CD4-positive, alpha-beta memory T cell (primary cell): ENCODE measurements at regions not wholly inside any gene's neighbourhood (a gene's known extent, or its start where the extent isn't known, plus 50 kb on each side); places are given as distances from the start of the nearest gene placed in this dataset.

Experiments used
- CTCF ChIA-PET: fragments of 350-600 bp; sonication (Branson Sonifier 250); formaldehyde crosslinking; loops from one replicate; lab custom pipeline; 2021; ENCODE audit warnings: inconsistent platforms; ENCODE audit not compliant: partially characterized antibody; lab: Charles Lee
- POLR2A ChIA-PET: fragments of 350-600 bp; sonication (Branson Sonifier 250); formaldehyde crosslinking; loops from one replicate; lab custom pipeline; 2021; ENCODE audit not compliant: partially characterized antibody; lab: Charles Lee
- DNase-seq, 5 donors: peaks; one replicate each; pipeline versions ENCODE4 v3.0.0 to v3.0.0-alpha.2; 2020 to 2022; ENCODE audit warnings: mixed read lengths in 1 of 5
- H3K27ac ChIP-seq: one replicate; pipeline ENCODE4 v1.7.0; 2013; ENCODE audit warnings: low read depth, low read length
- H3K27me3 ChIP-seq: 2 replicates; pipeline ENCODE4 v1.7.0; 2013; ENCODE audit warnings: mild to moderate bottlenecking, low read length, moderate library complexity; ENCODE audit not compliant: insufficient read depth
- H3K36me3 ChIP-seq: 2 replicates; pipeline ENCODE4 v1.7.0; 2013; ENCODE audit warnings: mild to moderate bottlenecking, low read length, moderate library complexity; ENCODE audit not compliant: insufficient read depth
- H3K4me1 ChIP-seq: 2 replicates; pipeline ENCODE4 v1.7.0; 2013; ENCODE audit warnings: mild to moderate bottlenecking, low read length, moderate library complexity; ENCODE audit not compliant: insufficient read depth
- H3K4me3 ChIP-seq, 2 donors: one replicate each; pipeline ENCODE4 v1.7.0; 2013; ENCODE audit warnings: low read length in 2 of 2, mild to moderate bottlenecking in 1 of 2
- H3K9me3 ChIP-seq, 2 donors: one replicate each; pipeline ENCODE4 v1.7.0; 2013; ENCODE audit warnings: low read length in 2 of 2, control low read depth in 1 of 2; ENCODE audit not compliant: control insufficient read depth in 1 of 2
- H3K27ac Mint-ChIP-seq, 7 donors: one replicate each; pipeline ENCODE4 v1.8.0; 2020 to 2021; ENCODE audit warnings: mixed read lengths in 7 of 7, mild to moderate bottlenecking in 6 of 7, inconsistent platforms in 3 of 7, moderate library complexity in 3 of 7
- H3K27me3 Mint-ChIP-seq, 2 donors: one replicate each; pipeline ENCODE4 v1.8.0; 2020 to 2021; ENCODE audit warnings: mixed read lengths in 2 of 2
- H3K36me3 Mint-ChIP-seq, 2 donors: one replicate each; pipeline ENCODE4 v1.8.0; 2020 to 2021; ENCODE audit warnings: mixed read lengths in 2 of 2, inconsistent platforms in 1 of 2, mild to moderate bottlenecking in 1 of 2
- H3K4me1 Mint-ChIP-seq, 4 donors: one replicate each; pipeline ENCODE4 v1.8.0; 2020 to 2021; ENCODE audit warnings: mixed read lengths in 4 of 4, mild to moderate bottlenecking in 1 of 4
- H3K4me3 Mint-ChIP-seq, 8 donors: one replicate each; pipeline ENCODE4 v1.8.0; 2020 to 2021; ENCODE audit warnings: mixed read lengths in 8 of 8, mild to moderate bottlenecking in 7 of 8, moderate library complexity in 6 of 8, inconsistent platforms in 3 of 8
- H3K9me3 Mint-ChIP-seq, 8 donors: one replicate each; pipeline ENCODE4 v1.8.0; 2020 to 2021; ENCODE audit warnings: mixed read lengths in 8 of 8, mild to moderate bottlenecking in 5 of 8, inconsistent platforms in 3 of 8, moderate library complexity in 1 of 8
- intact Hi-C: fragments of 100-400 bp; cut with micrococcal nuclease; formaldehyde crosslinking; loops from one replicate; pipeline ENCODE4 v1.15.1; 2023

- Mint-ChIP-seq H3K9me3 (peaks cover 2 to 22% (median 19%) of the 10 kb centered on the region in 8 donors), H3K27me3 (peaks cover 0 to 2% of the 10 kb centered on the region in 2 donors), H3K36me3 (no peaks in the 10 kb centered on the region), H3K27ac (no peak overlapping the region), H3K4me1 (no peaks in the 10 kb centered on the region), H3K4me3 (no peak overlapping the region)
- Histone ChIP-seq H3K27me3 (no peaks in the 10 kb centered on the region), H3K9me3 (no peaks in the 10 kb centered on the region), H3K4me3 (no peak overlapping the region), H3K4me1 (no peaks in the 10 kb centered on the region), H3K36me3 (no peaks in the 10 kb centered on the region), H3K27ac (no peak overlapping the region)
- CTCF ChIA-PET: no interaction called here
- DNase-seq: no peak
- intact Hi-C loops: no loop called here
- POLR2A ChIA-PET: no interaction called here
Measured at GRCh38 chr1:57696904-57697303, 273.0 kb upstream of the DAB1 start.

GRCh38 chr1:57696043-57696442 lies 272.2 kb upstream of the DAB1 start:
- H3K4me3 Mint-ChIP-seq: no peak overlapping the region
- H3K27ac Mint-ChIP-seq: no peak overlapping the region
- Histone ChIP-seq H3K36me3 (no peaks in the 10 kb centered on the region), H3K4me1 (no peaks in the 10 kb centered on the region), H3K27me3 (no peaks in the 10 kb centered on the region), H3K4me3 (no peak overlapping the region), H3K27ac (no peak overlapping the region), H3K9me3 (no peaks in the 10 kb centered on the region)
- peaks cover 2 to 22% (median 19%) of the 10 kb centered on the region in 8 donors for H3K9me3 Mint-ChIP-seq
- intact Hi-C loops: no loop called here
- no peaks in the 10 kb centered on the region for H3K36me3 Mint-ChIP-seq
- no peak for DNase-seq
- ChIA-PET CTCF (no interaction called here), POLR2A (no interaction called here)
- H3K27me3 Mint-ChIP-seq: peaks cover 0 to 2% of the 10 kb centered on the region in 2 donors
- no peaks in the 10 kb centered on the region for H3K4me1 Mint-ChIP-seq

GRCh38 chr1:57686306-57686705 lies 262.4 kb upstream of the DAB1 start:
- H3K27ac Mint-ChIP-seq: no peak overlapping the region
- no peak overlapping the region for H3K4me3 Mint-ChIP-seq
- no peaks in the 10 kb centered on the region for H3K4me1 Mint-ChIP-seq
- CTCF ChIA-PET: no interaction called here
- Histone ChIP-seq H3K4me1 (no peaks in the 10 kb centered on the region), H3K4me3 (no peak overlapping the region), H3K27me3 (no peaks in the 10 kb centered on the region), H3K36me3 (no peaks in the 10 kb centered on the region), H3K27ac (no peak overlapping the region), H3K9me3 (no peaks in the 10 kb centered on the region)
- no peak for DNase-seq
- intact Hi-C loops: no loop called here
- peaks cover 5 to 46% (median 26%) of the 10 kb centered on the region in 8 donors for H3K9me3 Mint-ChIP-seq
- H3K27me3 Mint-ChIP-seq: no peaks in the 10 kb centered on the region
- POLR2A ChIA-PET: no interaction called here
- peaks cover 0 to 1% of the 10 kb centered on the region in 2 donors for H3K36me3 Mint-ChIP-seq

- no peak overlapping the region for H3K4me3 Mint-ChIP-seq
Measured at GRCh38 chr1:57683037-57683942, 259.4 kb upstream of the DAB1 start.

GRCh38 chr1:57678138-57678537 lies 254.3 kb upstream of the DAB1 start:
- no peak overlapping the region for H3K4me3 Mint-ChIP-seq
- H3K27me3 Mint-ChIP-seq: no peaks in the 10 kb centered on the region
- H3K4me1 Mint-ChIP-seq: no peaks in the 10 kb centered on the region
- Histone ChIP-seq H3K36me3 (no peaks in the 10 kb centered on the region), H3K9me3 (no peaks in the 10 kb centered on the region), H3K4me1 (no peaks in the 10 kb centered on the region), H3K27me3 (no peaks in the 10 kb centered on the region), H3K27ac (no peak overlapping the region), H3K4me3 (no peak overlapping the region)
- H3K27ac Mint-ChIP-seq: no peak overlapping the region
- DNase-seq: no peak
- ChIA-PET CTCF (no interaction called here), POLR2A (no interaction called here)
- intact Hi-C loops: no loop called here
- H3K36me3 Mint-ChIP-seq: no peaks in the 10 kb centered on the region
- H3K9me3 Mint-ChIP-seq: peaks cover 0 to 8% (median 1%) of the 10 kb centered on the region in 8 donors

More at GRCh38 chr1:57683037-57683942, 259.4 kb upstream of the DAB1 start:
- ChIA-PET POLR2A (no interaction called here), CTCF (no interaction called here)
- no peaks in the 10 kb centered on the region for H3K9me3 ChIP-seq
- intact Hi-C loops: no loop called here
- H3K27ac ChIP-seq: no peak overlapping the region
- Mint-ChIP-seq H3K27ac (no peak overlapping the region), H3K36me3 (no peaks in the 10 kb centered on the region), H3K27me3 (no peaks in the 10 kb centered on the region), H3K9me3 (peaks cover 2 to 34% (median 17%) of the 10 kb centered on the region in 8 donors), H3K4me1 (no peaks in the 10 kb centered on the region)
- H3K4me3 ChIP-seq: no peak overlapping the region
- H3K36me3 ChIP-seq: no peaks in the 10 kb centered on the region
- no peaks in the 10 kb centered on the region for H3K4me1 ChIP-seq
- H3K27me3 ChIP-seq: no peaks in the 10 kb centered on the region
- DNase-seq: no peak

GRCh38 chr1:57675776-57676175 lies 251.9 kb upstream of the DAB1 start:
- Histone ChIP-seq H3K9me3 (no peaks in the 10 kb centered on the region), H3K27ac (no peak overlapping the region), H3K4me3 (no peak overlapping the region), H3K4me1 (no peaks in the 10 kb centered on the region), H3K27me3 (no peaks in the 10 kb centered on the region), H3K36me3 (no peaks in the 10 kb centered on the region)
- no peaks in the 10 kb centered on the region for H3K4me1 Mint-ChIP-seq
- no peak overlapping the region for H3K4me3 Mint-ChIP-seq
- no peak for DNase-seq
- no peak overlapping the region for H3K27ac Mint-ChIP-seq
- intact Hi-C loops: no loop called here
- ChIA-PET POLR2A (no interaction called here), CTCF (no interaction called here)
- H3K27me3 Mint-ChIP-seq: no peaks in the 10 kb centered on the region
- no peaks in the 10 kb centered on the region for H3K36me3 Mint-ChIP-seq
- peaks cover 0 to 5% (median 0%) of the 10 kb centered on the region in 8 donors for H3K9me3 Mint-ChIP-seq

- Mint-ChIP-seq H3K27me3 (no peaks in the 10 kb centered on the region), H3K36me3 (no peaks in the 10 kb centered on the region), H3K27ac (no peak overlapping the region), H3K9me3 (peaks cover 0 to 5% (median 0%) of the 10 kb centered on the region in 8 donors), H3K4me1 (no peaks in the 10 kb centered on the region), H3K4me3 (no peak overlapping the region)
- intact Hi-C loops: no loop called here
- no peaks in the 10 kb centered on the region for H3K9me3 ChIP-seq
- POLR2A ChIA-PET: no interaction called here
- H3K4me3 ChIP-seq: no peak overlapping the region
- H3K4me1 ChIP-seq: no peaks in the 10 kb centered on the region
- no peaks in the 10 kb centered on the region for H3K27me3 ChIP-seq
- H3K36me3 ChIP-seq: no peaks in the 10 kb centered on the region
- no peak for DNase-seq
- H3K27ac ChIP-seq: no peak overlapping the region
- CTCF ChIA-PET: no interaction called here
Measured at GRCh38 chr1:57674801-57675200, 250.9 kb upstream of the DAB1 start.
